ENCODE measurements at regions not wholly inside any gene's neighbourhood (a gene's known extent, or its start where the extent isn't known, plus 50 kb on each side); places are given as distances from the start of the nearest gene placed in this dataset.
A peak's percentile ranks its signal among the peaks of the same experiment; 100 is the strongest.
"Not testable (repeated sequence)": the region's sequence is repeated elsewhere in the genome, so short reads cannot be mapped to it uniquely, and the experiment has no call there.

- DNase-seq = no peak
Observed at GRCh38 chr1:87969040-87969439, 640.4 kb downstream of the LMO4 start.

GRCh38 chr1:87972811-87973210 is 644.1 kb downstream of the LMO4 start:
- no peak for DNase-seq

GRCh38 chr1:87973896-87974295 is 645.2 kb downstream of the LMO4 start:
- DNase-seq = no peak

GRCh38 chr1:87976316-87976715 is 647.6 kb downstream of the LMO4 start:
- DNase-seq = no peak

- DNase-seq = no peak
Observed at GRCh38 chr1:87977145-87977544, 648.5 kb downstream of the LMO4 start.

GRCh38 chr1:87979079-87979478 is 650.4 kb downstream of the LMO4 start:
- DNase-seq = peak; percentile 65

GRCh38 chr1:87980494-87980893 is 651.8 kb downstream of the LMO4 start:
- no peak for DNase-seq

GRCh38 chr1:87981386-87981785 is 652.7 kb downstream of the LMO4 start:
- DNase-seq = no peak

- DNase-seq = no peak
Observed at GRCh38 chr1:87981810-87982209, 653.1 kb downstream of the LMO4 start.

GRCh38 chr1:87983841-87984240 is 655.2 kb downstream of the LMO4 start:
- DNase-seq = no peak

GRCh38 chr1:87985071-87985470 is 656.4 kb downstream of the LMO4 start:
- no peak for DNase-seq

GRCh38 chr1:87986130-87986866 is 657.6 kb downstream of the LMO4 start:
- DNase-seq = no peak

GRCh38 chr1:87989346-87989745 is 660.7 kb downstream of the LMO4 start:
- DNase-seq = no peak

- not testable (repeated sequence) for DNase-seq
Observed at GRCh38 chr1:87992536-87992935, 663.9 kb downstream of the LMO4 start.

- DNase-seq = no peak
Observed at GRCh38 chr1:87993051-87993450, 664.4 kb downstream of the LMO4 start.

- DNase-seq = no peak
Observed at GRCh38 chr1:87999852-88000251, 671.2 kb downstream of the LMO4 start.

- no peak for DNase-seq
Observed at GRCh38 chr1:88001460-88001859, 672.8 kb downstream of the LMO4 start.

GRCh38 chr1:88003255-88003654 is 674.6 kb downstream of the LMO4 start:
- no peak for DNase-seq

- DNase-seq = no peak
Observed at GRCh38 chr1:88009916-88010315, 674.2 kb upstream of the PKN2 start.

GRCh38 chr1:88013485-88013884 is 670.6 kb upstream of the PKN2 start:
- DNase-seq = no peak

- DNase-seq = no peak
Observed at GRCh38 chr1:88014131-88014530, 669.9 kb upstream of the PKN2 start.

GRCh38 chr1:88016947-88017346 is 667.1 kb upstream of the PKN2 start:
- no peak for DNase-seq

- no peak for DNase-seq
Observed at GRCh38 chr1:88021529-88021928, 662.5 kb upstream of the PKN2 start.

- DNase-seq = no peak
Observed at GRCh38 chr1:88022516-88022915, 661.6 kb upstream of the PKN2 start.

GRCh38 chr1:88029142-88029541 is 654.9 kb upstream of the PKN2 start:
- no peak for DNase-seq
